Small intestine (tissue), 7 donors: ENCODE measurements at regions not wholly inside any gene's neighbourhood (a gene's known extent, or its start where the extent isn't known, plus 50 kb on each side); places are given as distances from the start of the nearest gene placed in this dataset.
A peak's percentile ranks its signal among the peaks of the same experiment; 100 is the strongest.

ENCODE experiments used
- DNase-seq, 2 donors: peaks; one replicate each; pipeline versions ENCODE4 v3.0.0 to v3.0.0-alpha.2; 2013
- FAIRE-seq: peaks from 2 replicates; lab custom pipeline; 2012; peaks lifted over from hg19 to GRCh38; lab: Jason Lieb, UNC
- H3K27ac ChIP-seq, 3 donors: one replicate each; pipeline ENCODE4 v1.5.1; 2013; ENCODE audit warnings: low read length in 2 of 3, mild to moderate bottlenecking in 2 of 3, control low read depth in 1 of 3, inconsistent platforms in 1 of 3, low read depth in 1 of 3, moderate library complexity in 1 of 3
- H3K27me3 ChIP-seq, 3 donors: one replicate each; pipeline ENCODE4 v1.6.1; 2013; ENCODE audit warnings: low read length in 3 of 3, inconsistent platforms in 1 of 3; ENCODE audit not compliant: control insufficient read depth in 3 of 3, insufficient read depth in 3 of 3
- H3K36me3 ChIP-seq, 3 donors: one replicate each; pipeline ENCODE4 v1.6.1; 2013; ENCODE audit warnings: low read length in 3 of 3, inconsistent platforms in 1 of 3, low read depth in 1 of 3, mild to moderate bottlenecking in 1 of 3, moderate library complexity in 1 of 3; ENCODE audit not compliant: control insufficient read depth in 3 of 3, insufficient read depth in 2 of 3
- H3K4me1 ChIP-seq, 3 donors: one replicate each; pipeline ENCODE4 v1.6.1; 2013; ENCODE audit warnings: low read length in 2 of 3, inconsistent platforms in 1 of 3, low read depth in 1 of 3, mild to moderate bottlenecking in 1 of 3, moderate library complexity in 1 of 3; ENCODE audit not compliant: control insufficient read depth in 3 of 3, insufficient read depth in 2 of 3
- H3K4me3 ChIP-seq, 3 donors: one replicate each; pipeline ENCODE4 v1.5.1; 2013; ENCODE audit warnings: low read length in 3 of 3, control low read depth in 1 of 3, inconsistent platforms in 1 of 3, low read depth in 1 of 3, mild to moderate bottlenecking in 1 of 3, moderate library complexity in 1 of 3
- H3K9me3 ChIP-seq, 2 donors: one replicate each; pipeline ENCODE4 v1.6.1; 2013; ENCODE audit warnings: low read depth in 1 of 2, low read length in 1 of 2; ENCODE audit not compliant: control insufficient read depth in 2 of 2, insufficient read depth in 1 of 2
- WGBS, 3 donors: extraction: QIAGEN DNeasy Blood & Tissue Kit; methylation state at CpG; one replicate each; pipeline ENCODE4 v1.1.7; 2013; 5-methylcytosine and 5-hydroxymethylcytosine counted together
- donor health status: healthy with polysubstance abuse.
- donor health status: control.
- donor health status: control.
- donor health status: Bipolar disorder and iron deficiency.
- donor health status: healthy.

DNA sequence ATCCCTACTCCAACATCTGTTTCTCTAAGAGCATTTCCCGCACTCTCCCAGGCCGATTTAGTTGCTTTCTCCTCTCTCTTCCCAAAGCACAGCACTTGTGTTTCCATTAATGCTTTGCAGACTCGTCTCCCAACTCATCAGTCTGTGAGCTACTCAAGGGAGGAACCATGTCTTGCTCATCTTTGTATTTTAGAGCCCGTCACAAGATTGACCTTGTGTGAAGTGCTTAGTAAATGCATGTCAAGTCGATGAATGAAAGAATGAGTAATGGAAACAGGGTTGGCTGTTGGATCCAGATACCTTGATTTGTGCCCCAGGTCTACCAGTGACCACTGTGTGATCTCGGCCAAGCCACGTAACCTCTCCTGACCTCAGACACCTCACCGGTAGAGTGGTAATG, 99.3 kb downstream of the KLF4 start:
- no peaks in the 10 kb centered on the region for H3K27me3 ChIP-seq
- peak overlapping the region in 2 of 3 donors; percentile 11 to 54 for H3K27ac ChIP-seq
- H3K9me3 ChIP-seq = no peaks in the 10 kb centered on the region
- no peaks in the 10 kb centered on the region for H3K36me3 ChIP-seq
- DNase-seq (no peak), FAIRE-seq (no peak)
- WGBS, 3 donors = 80 to 90% (median 87%) methylated on average over 8 of the region's 8 CpGs
- no peak overlapping the region for H3K4me3 ChIP-seq
- peaks cover 2 to 12% (median 4%) of the 10 kb centered on the region in 3 donors for H3K4me1 ChIP-seq

DNA sequence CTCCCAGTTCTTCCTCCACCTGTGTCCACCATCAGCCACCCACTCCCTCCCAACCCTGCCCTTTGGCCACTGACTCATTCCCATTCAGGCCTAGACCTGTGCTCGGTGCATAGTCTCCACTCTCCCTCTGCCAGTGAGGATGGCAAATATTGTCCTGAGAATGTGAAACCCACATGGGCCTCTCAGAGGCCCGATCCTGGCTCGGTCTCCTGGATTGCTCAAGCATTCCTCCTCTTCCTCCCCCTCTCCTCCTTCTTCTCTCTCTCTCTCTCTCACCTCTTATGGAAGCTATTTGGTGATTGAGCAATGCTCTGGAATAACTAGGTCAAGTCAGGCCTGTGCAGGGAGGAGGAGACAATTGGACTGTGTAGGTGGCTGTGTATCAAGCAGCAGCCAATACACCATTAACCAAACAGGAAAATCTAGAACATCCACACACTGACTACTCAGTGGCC, 99.9 kb downstream of the KLF4 start:
- Histone ChIP-seq H3K36me3 (no peaks in the 10 kb centered on the region), H3K27ac (peak overlapping the region in 2 of 3 donors; percentile 11 to 66), H3K27me3 (no peaks in the 10 kb centered on the region), H3K9me3 (no peaks in the 10 kb centered on the region), H3K4me1 (peaks cover 2 to 12% (median 4%) of the 10 kb centered on the region in 3 donors), H3K4me3 (no peak overlapping the region)
- no peak for FAIRE-seq
- 18 to 43% (median 34%) methylated on average over 3 of the region's 3 CpGs for WGBS, 3 donors
- peak; percentile 87 to 89 for DNase-seq

DNA sequence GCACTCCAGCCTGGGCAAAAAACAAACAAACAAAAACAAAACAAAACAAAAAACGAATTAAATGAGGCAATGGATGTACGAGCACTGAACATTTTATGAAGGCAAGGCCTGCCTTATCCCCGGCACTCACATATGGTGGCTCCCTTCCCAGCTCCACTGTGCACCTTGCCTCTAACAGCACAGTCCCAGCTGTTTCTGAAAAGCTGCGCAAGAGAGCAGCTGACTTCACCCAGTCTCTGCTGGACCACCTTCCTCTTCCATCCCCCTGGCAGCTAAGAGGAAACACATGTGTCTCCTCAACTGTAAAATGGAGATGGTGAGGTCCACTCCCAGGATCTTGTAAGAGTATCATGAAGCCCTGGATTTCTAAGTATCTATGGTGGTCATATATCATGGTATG, 100.7 kb downstream of the KLF4 start:
- no peaks in the 10 kb centered on the region for H3K27me3 ChIP-seq
- DNase-seq = peak in 1 of 2 donors; percentile 22
- H3K27ac ChIP-seq = peak overlapping the region in 1 of 3 donors; percentile 66
- 75 to 86% (median 77%) methylated on average over 4 of the region's 4 CpGs for WGBS, 3 donors
- no peak for FAIRE-seq
- no peaks in the 10 kb centered on the region for H3K9me3 ChIP-seq
- peaks cover 2 to 12% (median 4%) of the 10 kb centered on the region in 3 donors for H3K4me1 ChIP-seq
- H3K4me3 ChIP-seq = no peak overlapping the region
- H3K36me3 ChIP-seq = no peaks in the 10 kb centered on the region

- Histone ChIP-seq H3K9me3 (no peaks in the 10 kb centered on the region), H3K4me3 (no peak overlapping the region), H3K27ac (no peak overlapping the region), H3K27me3 (no peaks in the 10 kb centered on the region), H3K4me1 (peaks cover 2 to 12% (median 4%) of the 10 kb centered on the region in 3 donors), H3K36me3 (no peaks in the 10 kb centered on the region)
- FAIRE-seq (no peak), DNase-seq (no peak)
- 26 to 54% (median 45%) methylated on average over 3 of the region's 3 CpGs for WGBS, 3 donors
These were observed 102.2 kb downstream of the KLF4 start for GRCh38 chr9:107387409-107387808.

- Histone ChIP-seq H3K4me3 (no peak overlapping the region), H3K36me3 (no peaks in the 10 kb centered on the region), H3K27me3 (no peaks in the 10 kb centered on the region), H3K9me3 (no peaks in the 10 kb centered on the region), H3K4me1 (peaks cover 2 to 12% (median 4%) of the 10 kb centered on the region in 3 donors), H3K27ac (peak overlapping the region in 1 of 3 donors; percentile 2)
- 33 to 61% (median 43%) methylated on average over 1 of the region's 1 CpG for WGBS, 3 donors
- DNase-seq (peak in 1 of 2 donors; percentile 48), FAIRE-seq (no peak)
These were observed 103.2 kb downstream of the KLF4 start for GRCh38 chr9:107386396-107386795.
